ENCODE measurements at regions not wholly inside any gene's neighbourhood (a gene's known extent, or its start where the extent isn't known, plus 50 kb on each side); places are given as distances from the start of the nearest gene placed in this dataset.

DNA sequence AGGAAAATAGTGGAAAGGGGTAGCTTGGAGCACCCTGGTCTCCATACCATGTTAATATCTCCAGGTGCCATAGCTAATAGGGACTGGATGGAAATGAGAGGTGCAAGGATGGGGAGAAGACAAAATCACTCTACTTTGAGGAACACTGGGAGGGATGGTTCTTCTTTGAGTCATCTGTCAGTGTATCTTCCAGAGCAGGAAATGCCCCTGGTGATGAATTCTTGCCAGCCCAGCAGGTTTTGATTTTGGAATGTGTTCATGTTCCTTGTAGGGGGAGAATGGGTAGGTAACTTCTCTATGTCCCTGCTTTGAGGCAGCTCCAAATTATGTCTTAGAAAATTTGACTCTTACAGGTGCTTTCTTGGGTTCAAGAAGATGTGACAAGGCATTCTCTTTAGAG lies 177.0 kb upstream of the GLI3 start:
- DNase-seq (ENCODE audit: extremely low spot score, unreplicated experiment): no peak
- TF ChIP-seq, protein P1, sequence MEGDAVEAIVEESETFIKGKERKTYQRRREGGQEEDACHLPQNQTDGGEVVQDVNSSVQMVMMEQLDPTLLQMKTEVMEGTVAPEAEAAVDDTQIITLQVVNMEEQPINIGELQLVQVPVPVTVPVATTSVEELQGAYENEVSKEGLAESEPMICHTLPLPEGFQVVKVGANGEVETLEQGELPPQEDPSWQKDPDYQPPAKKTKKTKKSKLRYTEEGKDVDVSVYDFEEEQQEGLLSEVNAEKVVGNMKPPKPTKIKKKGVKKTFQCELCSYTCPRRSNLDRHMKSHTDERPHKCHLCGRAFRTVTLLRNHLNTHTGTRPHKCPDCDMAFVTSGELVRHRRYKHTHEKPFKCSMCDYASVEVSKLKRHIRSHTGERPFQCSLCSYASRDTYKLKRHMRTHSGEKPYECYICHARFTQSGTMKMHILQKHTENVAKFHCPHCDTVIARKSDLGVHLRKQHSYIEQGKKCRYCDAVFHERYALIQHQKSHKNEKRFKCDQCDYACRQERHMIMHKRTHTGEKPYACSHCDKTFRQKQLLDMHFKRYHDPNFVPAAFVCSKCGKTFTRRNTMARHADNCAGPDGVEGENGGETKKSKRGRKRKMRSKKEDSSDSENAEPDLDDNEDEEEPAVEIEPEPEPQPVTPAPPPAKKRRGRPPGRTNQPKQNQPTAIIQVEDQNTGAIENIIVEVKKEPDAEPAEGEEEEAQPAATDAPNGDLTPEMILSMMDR (conservative IDR thresholded peaks at IDR 0.05): no peak
- no peaks in the 10 kb centered on the region for H3K27me3 Mint-ChIP-seq
- H3K9me3 Mint-ChIP-seq: no peaks in the 10 kb centered on the region
- H3K4me1 Mint-ChIP-seq (ENCODE audit: unreplicated experiment): no peaks in the 10 kb centered on the region
- no peaks in the 10 kb centered on the region for H3K36me3 Mint-ChIP-seq
- H3K27ac Mint-ChIP-seq: no peak overlapping the region
- no peak overlapping the region for H3K4me3 Mint-ChIP-seq

DNA sequence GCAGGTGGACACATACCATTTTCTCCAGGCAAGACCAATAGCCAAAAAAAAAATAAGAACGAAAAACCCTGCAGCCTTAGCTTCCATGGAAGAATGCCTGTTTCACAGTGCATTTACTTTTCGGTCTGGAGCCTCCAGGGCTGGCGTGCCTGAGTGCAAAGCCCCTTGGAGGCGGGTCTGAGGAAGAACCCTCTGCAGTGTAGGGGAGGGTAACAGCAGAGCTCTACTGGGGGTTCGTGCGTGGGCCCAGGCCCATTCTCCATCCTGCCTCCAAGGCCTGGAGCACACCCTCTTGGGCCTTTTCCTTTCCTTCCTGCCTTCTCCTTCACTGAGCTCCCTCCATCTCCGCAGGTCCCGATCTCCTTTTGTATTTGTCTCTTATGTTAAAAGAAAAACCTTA lies 172.3 kb upstream of the GLI3 start:
- no peak for DNase-seq (ENCODE audit: extremely low spot score, unreplicated experiment)
- Mint-ChIP-seq H3K9me3 (no peaks in the 10 kb centered on the region), H3K36me3 (no peaks in the 10 kb centered on the region), H3K27me3 (no peaks in the 10 kb centered on the region), H3K27ac (no peak overlapping the region), H3K4me1 (ENCODE audit: unreplicated experiment) (peaks cover 15% of the 10 kb centered on the region), H3K4me3 (no peak overlapping the region)
- TF ChIP-seq, protein P1 (conservative IDR thresholded peaks at IDR 0.05): no peak

DNA sequence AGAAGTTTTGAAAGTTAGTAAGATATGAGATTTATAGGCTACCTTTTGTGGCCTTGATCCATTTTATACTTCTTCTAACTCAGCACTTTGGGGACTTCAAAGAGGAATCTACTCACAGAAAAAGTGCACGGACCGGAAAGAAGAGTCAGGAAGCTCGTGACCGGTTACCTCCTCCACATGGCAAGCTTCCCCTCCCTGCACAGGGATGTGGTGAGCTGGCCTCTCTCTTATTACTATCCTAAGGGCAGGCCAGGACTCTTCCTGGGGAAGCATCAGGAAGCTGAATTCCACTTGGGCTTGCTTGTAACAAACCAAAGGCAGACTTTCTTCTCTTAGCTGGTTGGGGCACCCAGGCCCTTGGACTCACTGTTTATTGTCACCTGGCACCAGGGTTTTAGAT lies 170.8 kb upstream of the GLI3 start:
- Mint-ChIP-seq H3K4me3 (no peak overlapping the region), H3K9me3 (no peaks in the 10 kb centered on the region), H3K27me3 (no peaks in the 10 kb centered on the region), H3K36me3 (no peaks in the 10 kb centered on the region), H3K27ac (peak overlapping the region; percentile 5), H3K4me1 (ENCODE audit: unreplicated experiment) (peaks cover 15% of the 10 kb centered on the region)
- TF ChIP-seq, protein P1 (conservative IDR thresholded peaks at IDR 0.05): no peak
- DNase-seq (ENCODE audit: extremely low spot score, unreplicated experiment): no peak

DNA sequence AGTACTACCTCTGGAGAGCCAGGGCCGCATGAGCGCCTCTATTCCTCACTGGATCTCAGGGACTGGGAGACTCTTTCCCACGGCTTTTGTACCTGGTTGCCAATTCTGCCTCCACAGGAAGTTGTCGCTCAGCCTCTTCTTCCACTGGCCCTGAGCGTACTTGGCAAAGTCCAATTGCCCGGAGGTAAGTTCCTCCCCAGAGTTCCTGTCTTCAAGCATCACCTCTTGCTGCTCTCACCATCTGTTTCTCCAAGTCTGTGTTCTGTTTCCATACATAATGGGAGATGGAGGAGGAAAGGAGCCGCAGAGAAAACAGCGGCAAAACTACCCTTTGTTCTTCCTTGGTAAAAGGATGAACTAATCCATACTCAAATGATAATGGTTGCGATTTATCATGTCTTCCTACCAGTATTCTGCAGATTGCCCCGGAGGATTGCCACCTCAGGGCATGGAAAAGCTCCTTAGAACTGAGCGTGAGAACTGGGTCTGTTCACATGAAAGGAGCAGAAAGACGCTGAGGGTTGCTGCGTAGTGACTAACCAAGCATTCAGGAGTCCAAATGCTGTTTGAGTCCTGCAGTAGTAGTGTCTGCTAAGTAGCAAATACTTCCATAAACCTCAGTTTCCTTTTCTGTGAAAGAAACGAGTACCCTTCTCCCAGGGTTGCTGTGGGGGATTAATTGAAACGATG lies 170.2 kb upstream of the GLI3 start:
- Mint-ChIP-seq H3K36me3 (no peaks in the 10 kb centered on the region), H3K27me3 (no peaks in the 10 kb centered on the region), H3K9me3 (no peaks in the 10 kb centered on the region), H3K27ac (no peak overlapping the region), H3K4me1 (ENCODE audit: unreplicated experiment) (peaks cover 15% of the 10 kb centered on the region), H3K4me3 (no peak overlapping the region)
- DNase-seq (ENCODE audit: extremely low spot score, unreplicated experiment): no peak
- TF ChIP-seq, protein P1 (conservative IDR thresholded peaks at IDR 0.05): no peak

DNA sequence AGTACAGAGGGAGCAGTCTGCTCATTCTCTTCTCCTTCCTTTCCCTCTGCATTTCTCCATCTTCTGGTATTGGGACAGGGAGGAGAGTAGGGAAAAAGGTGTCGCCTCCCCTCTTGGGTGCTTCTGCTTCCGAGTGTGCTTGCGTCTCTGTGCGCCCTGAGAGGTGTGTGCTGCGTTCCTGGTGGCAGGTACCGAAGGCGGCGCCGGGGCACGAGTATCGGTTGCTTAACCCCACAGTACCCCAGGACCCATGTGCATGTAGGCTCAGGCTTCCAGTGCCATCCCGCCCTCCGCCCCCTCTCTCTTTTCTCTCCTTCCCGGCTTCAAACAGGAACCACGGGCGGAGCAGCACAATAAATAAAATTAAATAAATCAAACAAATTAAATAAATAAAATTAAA lies 169.3 kb upstream of the GLI3 start:
- DNase-seq (ENCODE audit: extremely low spot score, unreplicated experiment): no peak
- no peak overlapping the region for H3K4me3 Mint-ChIP-seq

More for the DNA sequence above, 169.3 kb upstream of the GLI3 start:
- TF ChIP-seq, protein P1 (conservative IDR thresholded peaks at IDR 0.05): no peak
- Mint-ChIP-seq H3K9me3 (no peaks in the 10 kb centered on the region), H3K36me3 (no peaks in the 10 kb centered on the region), H3K27me3 (no peaks in the 10 kb centered on the region), H3K4me1 (ENCODE audit: unreplicated experiment) (peaks cover 17% of the 10 kb centered on the region), H3K27ac (no peak overlapping the region)
